ENCODE measurements at regions not wholly inside any gene's neighbourhood (a gene's known extent, or its start where the extent isn't known, plus 50 kb on each side); places are given as distances from the start of the nearest gene placed in this dataset.

GRCh38 chr4:61011051-61011450, 189.1 kb upstream of the ADGRL3 start:
- TF ChIP-seq GATA1 (IDR thresholded peaks at IDR 0.05; ENCODE audit: low read depth, low read length) = no peak
- TF ChIP-seq POLR2A (IDR thresholded peaks at IDR 0.05; ENCODE audit: low read length) = no peak

Measured in erythroblast (primary cell).